Fibroblast of lung (primary cell): ENCODE measurements at regions not wholly inside any gene's neighbourhood (a gene's known extent, or its start where the extent isn't known, plus 50 kb on each side); places are given as distances from the start of the nearest gene placed in this dataset.

Experiments used
- EZH2 ChIP-seq: IDR thresholded peaks from 2 replicates; pipeline ENCODE4 v1.5.1; 2012; ENCODE audit warnings: low read length, control low read depth, mild to moderate bottlenecking; ENCODE audit errors: missing control alignments
- TF ChIP-seq, protein P1 (sequence below), 2 donors: IDR thresholded peaks in 1 of 2; conservative IDR thresholded peaks in 1 of 2; 1 replicate in 1 of 2; 2 replicates in 1 of 2; pipeline ENCODE4 v1.5.1; 2011 to 2012; ENCODE audit warnings: low read length in 2 of 2, control low read depth in 1 of 2, inconsistent platforms in 1 of 2, low read depth in 1 of 2, mild to moderate bottlenecking in 1 of 2

GRCh38 chr21:26655460-26655859 lies 82.4 kb upstream of the CYYR1 start:
- TF ChIP-seq, protein P1, sequence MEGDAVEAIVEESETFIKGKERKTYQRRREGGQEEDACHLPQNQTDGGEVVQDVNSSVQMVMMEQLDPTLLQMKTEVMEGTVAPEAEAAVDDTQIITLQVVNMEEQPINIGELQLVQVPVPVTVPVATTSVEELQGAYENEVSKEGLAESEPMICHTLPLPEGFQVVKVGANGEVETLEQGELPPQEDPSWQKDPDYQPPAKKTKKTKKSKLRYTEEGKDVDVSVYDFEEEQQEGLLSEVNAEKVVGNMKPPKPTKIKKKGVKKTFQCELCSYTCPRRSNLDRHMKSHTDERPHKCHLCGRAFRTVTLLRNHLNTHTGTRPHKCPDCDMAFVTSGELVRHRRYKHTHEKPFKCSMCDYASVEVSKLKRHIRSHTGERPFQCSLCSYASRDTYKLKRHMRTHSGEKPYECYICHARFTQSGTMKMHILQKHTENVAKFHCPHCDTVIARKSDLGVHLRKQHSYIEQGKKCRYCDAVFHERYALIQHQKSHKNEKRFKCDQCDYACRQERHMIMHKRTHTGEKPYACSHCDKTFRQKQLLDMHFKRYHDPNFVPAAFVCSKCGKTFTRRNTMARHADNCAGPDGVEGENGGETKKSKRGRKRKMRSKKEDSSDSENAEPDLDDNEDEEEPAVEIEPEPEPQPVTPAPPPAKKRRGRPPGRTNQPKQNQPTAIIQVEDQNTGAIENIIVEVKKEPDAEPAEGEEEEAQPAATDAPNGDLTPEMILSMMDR (conservative IDR thresholded peaks at IDR 0.05 in 1 of 2, IDR thresholded peaks at IDR 0.05 in 1 of 2; ENCODE audit: low read depth in 1 of 2, low read length in 2 of 2): no peak
- TF ChIP-seq EZH2: no peak
